ENCODE measurements at regions not wholly inside any gene's neighbourhood (a gene's known extent, or its start where the extent isn't known, plus 50 kb on each side); places are given as distances from the start of the nearest gene placed in this dataset.

GRCh38 chr1:234940841-234941240 lies 187.8 kb downstream of the TOMM20 start:
- Mint-ChIP-seq H3K27ac (no peak overlapping the region), H3K27me3 (ENCODE audit: low read depth in 3 of 3) (peaks cover 0 to 2% (median 1%) of the 10 kb centered on the region in 3 donors), H3K4me1 (peaks cover 0 to 4% of the 10 kb centered on the region in 2 donors), H3K9me3 (no peaks in the 10 kb centered on the region), H3K36me3 (peaks cover 0 to 4% (median 0%) of the 10 kb centered on the region in 3 donors), H3K4me3 (no peak overlapping the region)
- DNase-seq, result no peak

- Mint-ChIP-seq H3K36me3 (peaks cover 0 to 3% (median 0%) of the 10 kb centered on the region in 3 donors), H3K9me3 (no peaks in the 10 kb centered on the region), H3K4me3 (no peak overlapping the region), H3K4me1 (peaks cover 0 to 1% of the 10 kb centered on the region in 2 donors), H3K27ac (no peak overlapping the region), H3K27me3 (ENCODE audit: low read depth in 3 of 3) (peaks cover 0 to under 1% (median 0%) of the 10 kb centered on the region in 3 donors)
- DNase-seq, result no peak
These were observed 189.7 kb downstream of the TOMM20 start for GRCh38 chr1:234938924-234939323.

- no peak overlapping the region for H3K4me3 Mint-ChIP-seq
- H3K27me3 Mint-ChIP-seq (ENCODE audit: low read depth in 3 of 3), result no peaks in the 10 kb centered on the region
- H3K27ac Mint-ChIP-seq, result no peak overlapping the region
- no peaks in the 10 kb centered on the region for H3K9me3 Mint-ChIP-seq
- DNase-seq, result no peak
- no peaks in the 10 kb centered on the region for H3K36me3 Mint-ChIP-seq
- H3K4me1 Mint-ChIP-seq, result peaks cover 0 to 1% of the 10 kb centered on the region in 2 donors
These were observed 190.5 kb downstream of the TOMM20 start for GRCh38 chr1:234938135-234938534.

- no peak overlapping the region for H3K4me3 Mint-ChIP-seq
- no peak for DNase-seq
- H3K27ac Mint-ChIP-seq, result no peak overlapping the region
- peaks cover 0 to 1% of the 10 kb centered on the region in 2 donors for H3K4me1 Mint-ChIP-seq
- H3K9me3 Mint-ChIP-seq, result no peaks in the 10 kb centered on the region
- no peaks in the 10 kb centered on the region for H3K36me3 Mint-ChIP-seq
- no peaks in the 10 kb centered on the region for H3K27me3 Mint-ChIP-seq (ENCODE audit: low read depth in 3 of 3)
These were observed 191.8 kb downstream of the TOMM20 start for GRCh38 chr1:234936612-234937389.

GRCh38 chr1:234934611-234935033 lies 194.0 kb downstream of the TOMM20 start:
- Mint-ChIP-seq H3K9me3 (no peaks in the 10 kb centered on the region), H3K27me3 (ENCODE audit: low read depth in 3 of 3) (no peaks in the 10 kb centered on the region), H3K36me3 (no peaks in the 10 kb centered on the region), H3K4me3 (no peak overlapping the region), H3K27ac (peak overlapping the region in 1 of 6 donors; percentile 21), H3K4me1 (peaks cover 0 to 1% of the 10 kb centered on the region in 2 donors)
- DNase-seq, result no peak

GRCh38 chr1:234933475-234933874 lies 195.2 kb downstream of the TOMM20 start:
- Mint-ChIP-seq H3K9me3 (no peaks in the 10 kb centered on the region), H3K36me3 (no peaks in the 10 kb centered on the region), H3K27me3 (ENCODE audit: low read depth in 3 of 3) (no peaks in the 10 kb centered on the region), H3K27ac (no peak overlapping the region), H3K4me1 (peaks cover 0 to 1% of the 10 kb centered on the region in 2 donors), H3K4me3 (no peak overlapping the region)
- no peak for DNase-seq

- Mint-ChIP-seq H3K4me3 (no peak overlapping the region), H3K4me1 (peaks cover 5% of the 10 kb centered on the region in 2 donors), H3K36me3 (no peaks in the 10 kb centered on the region), H3K27ac (peak overlapping the region in 2 of 6 donors; percentile 24 to 31), H3K27me3 (ENCODE audit: low read depth in 3 of 3) (peaks cover 0 to 2% (median 0%) of the 10 kb centered on the region in 3 donors), H3K9me3 (no peaks in the 10 kb centered on the region)
- DNase-seq, result no peak
These were observed 195.9 kb downstream of the TOMM20 start for GRCh38 chr1:234932511-234933430.

- Mint-ChIP-seq H3K27ac (peak overlapping the region in 1 of 6 donors; percentile 24), H3K36me3 (no peaks in the 10 kb centered on the region), H3K4me1 (peaks cover 12% of the 10 kb centered on the region in 2 donors)
These were observed 196.5 kb downstream of the TOMM20 start for GRCh38 chr1:234932106-234932505.

GRCh38 chr1:234931404-234931973 lies 197.1 kb downstream of the TOMM20 start:
- H3K36me3 Mint-ChIP-seq, result no peaks in the 10 kb centered on the region
- peaks cover 18% of the 10 kb centered on the region in 2 donors for H3K4me1 Mint-ChIP-seq
- peaks cover 4 to 6% (median 5%) of the 10 kb centered on the region in 3 donors for H3K27me3 Mint-ChIP-seq (ENCODE audit: low read depth in 3 of 3)
- no peaks in the 10 kb centered on the region for H3K9me3 Mint-ChIP-seq
- peak overlapping the region in 1 of 6 donors; percentile 46 for H3K27ac Mint-ChIP-seq
- H3K4me3 Mint-ChIP-seq, result no peak overlapping the region
- no peak for DNase-seq

More at GRCh38 chr1:234932106-234932505, 196.5 kb downstream of the TOMM20 start:
- no peak for DNase-seq
- Mint-ChIP-seq H3K9me3 (no peaks in the 10 kb centered on the region), H3K27me3 (ENCODE audit: low read depth in 3 of 3) (peaks cover 1 to 2% (median 2%) of the 10 kb centered on the region in 3 donors), H3K4me3 (no peak overlapping the region)

GRCh38 chr1:234929369-234929768 lies 199.3 kb downstream of the TOMM20 start:
- Mint-ChIP-seq H3K4me3 (no peak overlapping the region), H3K27ac (no peak overlapping the region), H3K4me1 (peaks cover 38 to 39% of the 10 kb centered on the region in 2 donors), H3K27me3 (ENCODE audit: low read depth in 3 of 3) (peaks cover 10 to 21% (median 11%) of the 10 kb centered on the region in 3 donors), H3K9me3 (no peaks in the 10 kb centered on the region), H3K36me3 (no peaks in the 10 kb centered on the region)
- no peak for DNase-seq

GRCh38 chr1:234928642-234929041 lies 200.0 kb downstream of the TOMM20 start:
- no peak for DNase-seq
- H3K4me3 Mint-ChIP-seq, result no peak overlapping the region
- H3K36me3 Mint-ChIP-seq, result no peaks in the 10 kb centered on the region
- H3K27me3 Mint-ChIP-seq (ENCODE audit: low read depth in 3 of 3), result peaks cover 10 to 21% (median 11%) of the 10 kb centered on the region in 3 donors
- H3K9me3 Mint-ChIP-seq, result no peaks in the 10 kb centered on the region
- peaks cover 45 to 46% of the 10 kb centered on the region in 2 donors for H3K4me1 Mint-ChIP-seq
- peak overlapping the region in 2 of 6 donors; percentile 93 to 97 for H3K27ac Mint-ChIP-seq

- H3K27me3 Mint-ChIP-seq (ENCODE audit: low read depth in 3 of 3), result peaks cover 10 to 21% (median 11%) of the 10 kb centered on the region in 3 donors
These were observed 200.5 kb downstream of the TOMM20 start for GRCh38 chr1:234927971-234928640.

More at GRCh38 chr1:234927971-234928640, 200.5 kb downstream of the TOMM20 start:
- H3K27ac Mint-ChIP-seq, result peak overlapping the region in 5 of 6 donors; percentile 91 to 97 (median 94)
- H3K4me3 Mint-ChIP-seq, result peak overlapping the region; percentile 74 to 78 (median 77)
- no peak for DNase-seq
- no peaks in the 10 kb centered on the region for H3K36me3 Mint-ChIP-seq
- H3K9me3 Mint-ChIP-seq, result no peaks in the 10 kb centered on the region
- peaks cover 46% of the 10 kb centered on the region in 2 donors for H3K4me1 Mint-ChIP-seq
